A673 (cell line): ENCODE measurements at regions not wholly inside any gene's neighbourhood (a gene's known extent, or its start where the extent isn't known, plus 50 kb on each side); places are given as distances from the start of the nearest gene placed in this dataset.

Experiments
- CTCF ChIP-seq: fragments of 300-800, 200-600 bp; sonication (generic); conservative IDR thresholded peaks from 2 replicates; pipeline ENCODE4 v1.5.1; 2017; ENCODE audit warnings: low read depth, mild to moderate bottlenecking, antibody characterized with exemption, low read length, moderate library complexity, mixed read lengths
- EZH2 ChIP-seq: fragments of 200-600 bp; sonication (generic); IDR thresholded peaks from 2 replicates; pipeline ENCODE4 v1.6.1; 2017; ENCODE audit warnings: borderline replicate concordance, low read depth, mild to moderate bottlenecking, mixed read lengths, antibody characterized with exemption, low read length; ENCODE audit not compliant: poor library complexity, severe bottlenecking

DNA sequence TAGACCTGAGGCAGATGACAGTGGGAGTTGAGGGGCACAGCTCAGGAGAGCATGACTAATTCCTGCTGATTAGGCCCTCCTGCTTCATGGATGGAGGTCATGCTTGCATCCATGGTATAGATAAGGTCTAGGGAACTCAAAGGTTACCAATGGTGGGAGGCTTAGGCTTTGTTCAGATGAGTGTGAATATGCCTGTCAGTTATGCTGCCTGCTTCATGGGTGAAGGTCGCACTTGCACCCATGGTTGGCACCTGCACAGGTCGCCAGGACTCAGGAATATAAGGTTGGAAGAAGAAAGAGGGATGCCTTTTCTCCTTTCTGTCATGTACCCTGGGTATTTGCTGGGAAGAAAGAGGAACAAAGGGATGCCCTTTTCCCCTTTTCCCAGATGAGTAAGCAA is 53.4 kb upstream of the GJB6 start:
- TF ChIP-seq EZH2 (no peak), CTCF (no peak)
